Activated CD4-positive, alpha-beta memory T cell treated with anti-CD3 and anti-CD28 coated beads, Interleukin-2, amount 10 ng/mL, durations not matched to agents 7 days and 5 days (primary cell): ENCODE measurements at regions not wholly inside any gene's neighbourhood (a gene's known extent, or its start where the extent isn't known, plus 50 kb on each side); places are given as distances from the start of the nearest gene placed in this dataset.
"Not testable (repeated sequence)": the region's sequence is repeated elsewhere in the genome, so short reads cannot be mapped to it uniquely, and the experiment has no call there.

Experiments used
- CTCF ChIA-PET: fragments of 350-600 bp; sonication (Branson Sonifier 250); formaldehyde crosslinking; loops from one replicate; lab custom pipeline; 2021; ENCODE audit warnings: antibody characterized with exemption, inconsistent platforms; lab: Charles Lee
- POLR2A ChIA-PET: fragments of 350-600 bp; sonication (Branson Sonifier 250); formaldehyde crosslinking; loops from one replicate; lab custom pipeline; 2021; ENCODE audit warnings: antibody characterized with exemption; lab: Charles Lee
- DNase-seq: peaks from one replicate; pipeline ENCODE4 v3.0.0-alpha.2; 2020
- H3K27ac Mint-ChIP-seq: one replicate; pipeline ENCODE4 v1.8.0; 2021; ENCODE audit warnings: mild to moderate bottlenecking, mixed read lengths
- H3K27me3 Mint-ChIP-seq: one replicate; pipeline ENCODE4 v1.8.0; 2021; ENCODE audit warnings: mixed read lengths
- H3K36me3 Mint-ChIP-seq: one replicate; pipeline ENCODE4 v1.8.0; 2021; ENCODE audit warnings: low read depth, mixed read lengths
- H3K4me1 Mint-ChIP-seq: one replicate; pipeline ENCODE4 v1.8.0; 2021; ENCODE audit warnings: mixed read lengths
- H3K4me3 Mint-ChIP-seq: one replicate; pipeline ENCODE4 v1.8.0; 2021; ENCODE audit warnings: mild to moderate bottlenecking, mixed read lengths
- H3K9me3 Mint-ChIP-seq: one replicate; pipeline ENCODE4 v1.8.0; 2021; ENCODE audit warnings: mixed read lengths

DNA sequence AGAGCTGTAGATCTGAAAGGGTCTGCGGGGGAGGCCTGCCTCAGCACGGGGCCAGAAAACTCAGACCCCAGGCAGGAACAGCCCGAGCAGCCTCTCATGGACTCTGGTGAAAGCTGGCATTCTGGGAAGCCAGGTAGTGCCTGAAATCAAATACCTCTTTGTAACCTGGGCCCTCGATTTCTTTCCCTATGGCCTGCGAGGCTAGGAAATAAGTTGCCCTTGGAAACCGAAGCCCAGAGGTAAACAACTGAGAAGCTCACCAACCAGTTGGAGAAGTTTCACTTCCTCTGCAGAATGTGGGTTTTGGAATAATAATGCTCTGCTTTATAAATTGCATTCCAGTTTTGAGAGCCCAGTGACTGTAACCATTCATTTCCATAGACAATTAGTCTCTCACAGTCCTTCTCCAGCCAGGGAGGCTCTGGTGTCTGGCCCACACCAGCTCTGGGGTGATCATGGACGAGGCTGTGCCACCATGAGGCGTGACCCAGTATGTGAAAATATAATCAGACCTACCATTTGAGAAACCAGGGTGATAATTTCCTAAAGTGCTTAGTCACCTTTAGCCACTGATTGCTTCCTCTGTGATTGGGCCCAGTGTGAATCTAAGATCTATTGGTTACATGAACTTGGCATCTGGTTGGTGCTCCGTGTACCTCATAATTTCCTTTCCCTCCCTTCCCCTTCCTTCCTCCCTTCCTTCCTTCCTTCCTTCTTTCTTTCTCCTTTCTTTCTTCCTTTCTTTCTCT is 133.1 kb upstream of the PELI1 start:
- no peaks in the 10 kb centered on the region for H3K27me3 Mint-ChIP-seq
- no peak for DNase-seq
- H3K9me3 Mint-ChIP-seq: no peaks in the 10 kb centered on the region
- ChIA-PET CTCF (no interaction called here), POLR2A (no interaction called here)
- no peaks in the 10 kb centered on the region for H3K36me3 Mint-ChIP-seq
- H3K27ac Mint-ChIP-seq: no peak overlapping the region
- peaks cover 26% of the 10 kb centered on the region for H3K4me1 Mint-ChIP-seq
- no peak overlapping the region for H3K4me3 Mint-ChIP-seq

DNA sequence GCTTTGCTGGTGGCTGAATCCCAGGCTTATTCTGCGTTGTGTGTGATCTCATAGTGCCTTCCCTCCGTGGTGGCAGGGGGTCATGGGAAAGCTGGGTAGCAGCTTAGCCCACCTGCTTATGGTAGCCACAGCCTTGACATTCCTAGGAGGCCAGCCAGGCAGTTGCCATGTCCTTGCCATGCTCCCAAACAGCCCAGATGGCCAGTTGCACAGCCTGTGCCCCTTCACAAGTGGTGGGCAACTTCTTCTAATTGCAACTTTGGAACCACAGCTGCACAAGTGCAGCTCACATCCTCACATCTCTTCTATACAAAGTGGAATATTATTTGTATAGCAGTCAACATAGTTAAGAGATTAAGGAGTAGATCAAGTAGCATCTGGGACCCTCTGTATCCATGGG is 136.6 kb upstream of the PELI1 start:
- H3K27me3 Mint-ChIP-seq, DNase-seq, H3K4me1 Mint-ChIP-seq, H3K36me3 Mint-ChIP-seq, CTCF ChIA-PET, H3K4me3 Mint-ChIP-seq, H3K27ac Mint-ChIP-seq, H3K9me3 Mint-ChIP-seq, POLR2A ChIA-PET: not testable (repeated sequence)

DNA sequence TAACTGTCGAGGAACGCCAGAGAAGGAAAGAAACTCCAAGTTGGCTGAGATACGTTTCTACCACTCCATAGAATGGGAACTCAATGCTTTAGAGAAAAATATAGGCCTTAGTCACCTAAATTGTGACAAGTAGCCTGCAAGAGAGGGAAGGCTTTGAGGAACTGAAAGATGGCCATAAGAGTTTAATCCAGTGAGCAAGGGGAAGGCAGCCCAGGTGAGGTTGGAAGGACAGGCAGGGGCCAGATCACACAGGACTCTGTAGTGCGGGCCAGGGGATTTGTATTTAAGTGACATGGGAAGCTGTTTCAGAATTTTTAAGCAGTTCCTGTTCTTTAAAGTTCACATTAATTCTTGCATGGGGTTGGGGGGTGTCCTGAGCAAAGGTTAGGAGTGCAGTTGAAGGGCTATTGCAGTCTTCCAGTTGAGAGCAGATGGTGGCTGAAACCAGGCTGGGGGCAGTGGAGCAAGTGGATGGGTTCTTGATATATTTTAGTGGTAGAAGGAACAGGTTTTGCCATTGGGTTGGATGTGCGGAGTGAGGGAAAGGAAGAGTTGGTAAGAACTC is 138.9 kb upstream of the PELI1 start:
- Mint-ChIP-seq H3K36me3 (no peaks in the 10 kb centered on the region), H3K27me3 (no peaks in the 10 kb centered on the region), H3K4me1 (peaks cover under 1% of the 10 kb centered on the region), H3K9me3 (no peaks in the 10 kb centered on the region), H3K4me3 (no peak overlapping the region), H3K27ac (no peak overlapping the region)
- ChIA-PET POLR2A (interaction anchor here (1.1 to 1.7 kb wide), 3 partner anchors 10 to 68 kb away, joined by 3 to 9 read pairs (median 4); no protein-coding TSS in a partner anchor), CTCF (no interaction called here)
- no peak for DNase-seq

DNA sequence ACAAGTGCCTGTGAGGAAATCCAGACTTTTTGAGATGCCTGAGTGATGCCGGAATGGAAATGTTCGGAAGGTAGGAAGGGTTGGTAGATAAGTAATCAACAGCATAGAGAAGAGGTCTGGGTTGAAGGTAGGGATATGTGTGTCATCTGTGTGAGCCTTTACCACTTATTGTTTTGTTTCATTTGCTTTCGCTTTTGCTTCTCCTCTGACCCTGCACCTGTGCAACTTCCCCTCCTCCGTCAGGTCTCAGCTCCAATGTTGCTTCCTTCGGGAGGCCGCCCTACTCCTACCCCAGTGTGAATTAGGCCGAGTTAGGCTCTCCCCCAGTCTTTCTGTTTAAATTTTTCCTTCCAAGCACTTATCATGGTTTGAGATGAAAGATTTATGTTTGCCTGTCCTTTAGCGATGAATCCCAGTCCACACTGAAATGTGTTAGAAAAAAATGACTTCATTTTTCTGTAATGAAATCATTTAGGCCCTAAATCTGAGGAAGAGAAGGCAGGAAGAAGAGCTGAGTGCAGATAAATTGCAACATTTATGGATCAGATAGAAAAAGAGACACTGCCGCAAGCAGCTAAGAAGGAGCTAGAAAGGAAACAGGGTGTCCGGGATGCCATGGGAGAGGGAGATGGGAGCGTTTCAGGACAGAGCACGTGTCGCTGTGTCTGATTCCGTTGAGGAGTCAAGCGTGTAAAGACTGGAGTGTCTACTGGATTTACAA is 139.6 kb upstream of the PELI1 start:
- Mint-ChIP-seq H3K4me1 (no peaks in the 10 kb centered on the region), H3K27ac (no peak overlapping the region), H3K9me3 (no peaks in the 10 kb centered on the region), H3K36me3 (no peaks in the 10 kb centered on the region), H3K4me3 (no peak overlapping the region), H3K27me3 (no peaks in the 10 kb centered on the region)
- DNase-seq: peak; percentile 33
- ChIA-PET POLR2A (interaction anchor here (0.7 to 1.7 kb wide), 4 partner anchors 9 to 141 kb away, joined by 3 to 9 read pairs (median 4); no protein-coding TSS in a partner anchor), CTCF (no interaction called here)

DNA sequence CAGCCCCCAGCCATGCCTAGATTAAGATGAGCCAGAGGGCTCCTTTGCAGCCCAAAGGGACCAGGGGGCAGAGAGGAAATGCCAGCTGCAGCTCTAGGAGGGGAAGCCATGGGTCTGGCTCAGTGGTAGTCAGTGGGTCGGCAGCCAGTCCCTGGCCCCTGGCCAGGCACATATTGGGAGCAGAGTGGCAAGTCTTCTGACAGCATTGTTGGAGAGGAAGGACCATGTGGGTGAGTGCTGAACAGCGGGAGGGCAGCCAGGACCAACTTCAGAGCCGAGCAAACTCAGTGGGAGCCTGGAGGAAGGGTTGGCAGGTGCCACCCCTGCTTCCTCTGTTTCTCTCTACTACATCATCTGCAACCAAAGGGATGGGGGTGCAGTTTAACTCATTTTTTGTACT is 140.5 kb upstream of the PELI1 start:
- no peak overlapping the region for H3K4me3 Mint-ChIP-seq
- H3K4me1 Mint-ChIP-seq: no peaks in the 10 kb centered on the region
- no peaks in the 10 kb centered on the region for H3K36me3 Mint-ChIP-seq
- H3K27ac Mint-ChIP-seq: no peak overlapping the region
- no peaks in the 10 kb centered on the region for H3K9me3 Mint-ChIP-seq
- ChIA-PET POLR2A (interaction anchor here (0.6 to 1.6 kb wide), 2 partner anchors 70 to 483 kb away, joined by 3 to 9 read pairs; no protein-coding TSS in a partner anchor), CTCF (no interaction called here)
- H3K27me3 Mint-ChIP-seq: no peaks in the 10 kb centered on the region
- no peak for DNase-seq

DNA sequence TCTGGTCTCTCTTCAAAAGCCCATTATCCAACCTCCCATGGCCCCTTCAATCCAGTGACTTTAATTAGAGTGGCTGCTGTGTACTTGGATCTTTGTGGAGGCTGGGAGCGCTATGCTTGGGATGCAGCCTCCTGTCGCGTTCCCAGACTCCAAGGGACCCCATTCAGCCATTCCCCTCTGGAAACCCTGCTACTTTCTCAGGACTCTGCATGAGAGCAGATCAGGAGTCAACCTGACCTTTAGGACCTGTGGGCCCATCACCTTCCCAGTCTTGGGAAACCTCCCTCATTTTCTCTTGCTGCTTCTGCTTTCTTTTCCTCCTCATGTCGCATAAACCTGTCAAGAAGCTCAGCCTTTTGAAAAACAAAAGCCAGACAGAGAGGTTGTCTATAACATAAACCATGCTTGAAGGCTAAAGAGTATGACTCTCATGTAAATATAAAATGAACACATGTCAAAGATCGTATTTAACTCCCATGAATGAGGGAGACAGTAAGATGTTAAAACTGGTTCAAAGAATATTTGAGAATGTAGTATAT is 143.1 kb upstream of the PELI1 start:
- H3K4me1 Mint-ChIP-seq: no peaks in the 10 kb centered on the region
- H3K4me3 Mint-ChIP-seq: no peak overlapping the region
- peaks cover 3% of the 10 kb centered on the region for H3K27me3 Mint-ChIP-seq
- H3K27ac Mint-ChIP-seq: no peak overlapping the region
- H3K36me3 Mint-ChIP-seq: no peaks in the 10 kb centered on the region
- CTCF ChIA-PET: interaction anchor here (1.1 kb wide), 1 partner anchor 11 kb away, joined by 3 read pairs; no protein-coding TSS in a partner anchor
- H3K9me3 Mint-ChIP-seq: no peaks in the 10 kb centered on the region
- POLR2A ChIA-PET: no interaction called here
- DNase-seq: no peak

DNA sequence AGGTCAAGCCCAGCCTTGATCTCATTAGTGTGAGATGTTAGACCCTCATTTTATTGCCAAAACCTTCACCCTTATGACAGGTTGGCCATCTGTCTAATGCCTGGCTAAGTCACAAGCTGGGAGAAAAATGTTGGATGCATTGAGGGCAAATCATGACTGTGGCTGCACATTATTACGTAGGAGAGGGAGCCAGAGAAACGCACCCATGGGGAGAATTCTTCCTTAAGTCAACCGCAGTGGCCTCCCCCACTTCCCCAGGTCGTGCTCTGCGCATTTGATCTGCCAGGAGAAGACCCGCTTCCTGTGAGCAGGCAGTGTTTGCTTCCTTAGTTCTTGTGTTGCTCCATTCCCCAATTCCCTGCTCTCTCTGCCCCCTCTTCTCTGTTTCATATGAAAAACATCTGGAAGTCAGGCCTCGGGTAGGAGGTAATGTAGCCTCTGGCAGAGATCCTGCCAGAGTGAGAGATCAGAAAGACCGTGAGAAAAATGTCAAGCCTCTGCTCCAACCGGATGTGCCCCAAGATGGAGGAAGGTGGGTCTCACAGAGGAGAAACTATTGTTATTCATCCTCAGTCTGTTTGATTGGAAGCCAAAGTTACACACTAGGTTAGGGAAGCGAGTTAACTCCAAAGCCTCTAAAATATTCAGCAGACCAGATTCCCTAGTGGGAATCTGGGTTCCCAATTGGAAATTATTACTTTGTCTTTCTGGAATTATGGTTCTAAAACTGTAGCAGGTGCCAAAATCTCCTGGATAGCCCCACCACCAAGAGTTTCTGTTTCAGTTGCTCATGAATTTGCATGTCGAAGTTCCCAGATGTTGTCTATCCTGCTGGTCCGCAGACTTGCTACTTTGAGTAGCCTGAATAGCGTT is 144.3 kb upstream of the PELI1 start:
- Mint-ChIP-seq H3K9me3 (no peaks in the 10 kb centered on the region), H3K36me3 (no peaks in the 10 kb centered on the region), H3K27ac (no peak overlapping the region), H3K27me3 (peaks cover 5% of the 10 kb centered on the region), H3K4me3 (no peak overlapping the region), H3K4me1 (no peaks in the 10 kb centered on the region)
- POLR2A ChIA-PET: no interaction called here
- DNase-seq: no peak
- CTCF ChIA-PET: no interaction called here

DNA sequence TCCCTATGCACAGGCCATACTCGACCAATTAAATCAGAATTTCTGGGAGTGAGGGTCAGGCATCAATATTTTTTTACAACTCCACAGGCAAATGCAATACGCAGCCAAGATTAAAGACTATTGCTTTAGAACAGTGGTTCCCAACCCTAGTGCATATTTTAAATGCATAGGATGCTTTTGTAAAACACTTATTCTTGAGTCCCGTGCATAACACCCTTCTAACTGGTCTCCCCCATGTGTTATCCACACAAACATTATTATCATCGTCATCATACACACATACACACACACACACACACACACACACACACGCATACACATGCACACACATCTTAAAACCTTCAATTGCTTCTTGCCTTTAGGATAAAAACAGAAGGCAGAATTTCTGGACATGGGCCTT is 145.0 kb upstream of the PELI1 start:
- Mint-ChIP-seq H3K27me3 (peaks cover 5% of the 10 kb centered on the region), H3K4me3 (no peak overlapping the region), H3K4me1 (no peaks in the 10 kb centered on the region), H3K27ac (no peak overlapping the region), H3K36me3 (no peaks in the 10 kb centered on the region), H3K9me3 (no peaks in the 10 kb centered on the region)
- ChIA-PET CTCF (no interaction called here), POLR2A (no interaction called here)
- no peak for DNase-seq

DNA sequence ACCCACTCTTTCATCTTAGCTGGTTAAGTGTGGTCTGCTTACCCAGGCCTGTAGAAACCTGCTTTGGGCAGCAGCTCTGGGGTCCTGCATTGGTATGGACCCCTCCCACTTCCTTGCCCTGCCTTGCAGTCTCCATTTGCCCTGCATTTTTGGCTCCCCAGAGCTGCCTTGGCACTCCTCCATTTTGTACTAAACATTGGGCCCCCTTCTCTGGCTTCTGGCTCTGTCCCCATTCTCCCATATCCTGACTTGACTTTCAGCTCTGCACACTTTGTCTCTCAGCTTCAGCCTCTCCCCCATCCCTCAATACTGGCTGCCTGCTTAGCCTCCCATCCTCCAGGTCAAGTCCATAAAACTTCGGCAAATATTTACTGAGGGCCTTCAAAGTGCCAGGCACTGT is 145.5 kb upstream of the PELI1 start:
- H3K9me3 Mint-ChIP-seq: no peaks in the 10 kb centered on the region
- no peaks in the 10 kb centered on the region for H3K36me3 Mint-ChIP-seq
- no peaks in the 10 kb centered on the region for H3K4me1 Mint-ChIP-seq
- no peak overlapping the region for H3K27ac Mint-ChIP-seq
- DNase-seq: no peak
- H3K4me3 Mint-ChIP-seq: no peak overlapping the region
- POLR2A ChIA-PET: no interaction called here
- CTCF ChIA-PET: no interaction called here
- peaks cover 5% of the 10 kb centered on the region for H3K27me3 Mint-ChIP-seq

DNA sequence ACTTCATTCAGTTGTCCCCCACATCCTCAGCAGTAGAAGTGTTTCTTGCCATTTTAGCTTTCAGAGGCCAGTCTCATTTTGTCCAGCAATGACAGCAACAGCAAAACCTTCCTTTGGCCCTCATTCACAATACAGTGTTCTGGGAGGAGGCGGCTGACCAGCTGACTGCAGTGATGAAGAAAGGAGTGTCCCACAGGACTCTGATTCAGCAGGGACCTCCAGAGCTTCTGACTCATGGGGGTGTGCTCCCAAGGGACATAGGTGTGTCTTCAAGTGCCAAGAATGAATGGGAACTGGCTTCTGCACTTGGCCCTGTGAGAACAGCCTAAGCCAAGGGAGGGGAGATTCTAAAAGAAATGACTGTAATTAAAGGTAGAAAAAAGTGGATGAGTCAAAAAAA is 147.0 kb upstream of the PELI1 start:
- Mint-ChIP-seq H3K27ac (no peak overlapping the region), H3K9me3 (no peaks in the 10 kb centered on the region), H3K36me3 (no peaks in the 10 kb centered on the region), H3K27me3 (peaks cover 7% of the 10 kb centered on the region), H3K4me3 (no peak overlapping the region), H3K4me1 (peaks cover 10% of the 10 kb centered on the region)
- ChIA-PET POLR2A (no interaction called here), CTCF (no interaction called here)
- no peak for DNase-seq

DNA sequence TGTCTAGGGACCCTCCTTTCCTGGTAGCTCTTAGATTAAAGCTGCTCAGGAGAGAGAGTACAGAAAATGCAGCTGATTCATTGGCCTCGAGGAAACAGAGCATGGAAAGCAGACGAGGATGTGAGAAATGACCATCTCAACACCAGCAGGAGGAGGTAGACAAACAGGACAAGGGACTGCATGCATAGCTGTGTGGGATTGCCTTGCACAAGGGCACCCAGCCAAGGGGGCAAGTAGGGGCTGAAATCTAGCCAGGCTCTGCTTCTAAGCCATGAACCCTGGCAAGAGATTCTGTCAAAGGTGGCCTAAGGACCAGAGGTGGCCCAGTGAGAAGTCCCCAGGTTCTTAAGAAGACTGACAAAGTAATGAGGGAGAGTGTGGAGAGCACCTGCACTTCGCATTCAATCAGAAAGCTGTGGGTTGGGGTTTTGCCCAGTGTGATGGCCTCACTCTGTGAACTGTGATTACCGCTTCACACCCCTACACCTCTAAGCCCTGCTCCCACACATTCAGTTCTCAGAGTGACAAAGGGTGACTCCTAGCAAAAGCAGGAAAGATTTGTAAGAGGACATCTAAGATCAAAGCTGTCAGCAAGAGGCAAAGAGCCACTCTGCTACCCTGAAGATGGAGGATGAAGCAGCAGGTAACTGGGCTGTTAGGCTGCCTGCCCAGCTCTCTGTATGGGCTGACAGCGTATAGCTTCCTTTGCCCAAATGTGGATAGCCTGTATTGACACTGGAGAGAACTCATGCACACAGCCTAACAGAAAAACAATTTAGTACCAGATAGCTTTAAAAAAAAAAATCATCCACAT is 151.3 kb upstream of the PELI1 start:
- ChIA-PET CTCF (interaction anchor here (0.5 to 1.6 kb wide), 5 partner anchors 31 to 350 kb away, joined by 3 read pairs; no protein-coding TSS in a partner anchor), POLR2A (interaction anchor here (1.3 kb wide), 1 partner anchor 152 kb away, joined by 3 read pairs; no protein-coding TSS in a partner anchor)
- H3K27me3 Mint-ChIP-seq: peaks cover 15% of the 10 kb centered on the region
- no peak overlapping the region for H3K27ac Mint-ChIP-seq
- H3K4me1 Mint-ChIP-seq: peaks cover 19% of the 10 kb centered on the region
- DNase-seq: no peak
- H3K4me3 Mint-ChIP-seq: no peak overlapping the region
- H3K9me3 Mint-ChIP-seq: no peaks in the 10 kb centered on the region
- no peaks in the 10 kb centered on the region for H3K36me3 Mint-ChIP-seq

DNA sequence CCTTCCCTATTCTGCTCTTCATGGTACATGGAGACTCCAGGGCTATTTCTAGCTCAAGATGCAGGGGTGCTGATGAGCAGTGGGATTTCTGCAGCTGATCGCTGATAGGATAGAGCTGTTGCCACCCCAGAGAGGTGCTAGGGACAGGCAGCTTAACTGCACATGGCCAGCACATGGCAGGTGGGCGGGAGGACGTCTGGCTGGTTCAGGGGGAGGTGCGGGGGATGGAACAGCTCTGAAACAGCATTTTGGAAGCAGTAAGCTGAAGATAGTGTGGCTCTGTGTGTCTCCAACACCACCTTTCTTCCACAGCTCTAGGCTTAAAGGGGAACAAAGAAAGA is 151.9 kb upstream of the PELI1 start:
- Mint-ChIP-seq H3K9me3 (no peaks in the 10 kb centered on the region), H3K4me3 (no peak overlapping the region), H3K36me3 (no peaks in the 10 kb centered on the region), H3K27ac (no peak overlapping the region), H3K27me3 (peaks cover 18% of the 10 kb centered on the region), H3K4me1 (peaks cover 19% of the 10 kb centered on the region)
- POLR2A ChIA-PET: interaction anchor here (1.3 kb wide), 1 partner anchor 153 kb away, joined by 3 read pairs; no protein-coding TSS in a partner anchor
- CTCF ChIA-PET: interaction anchor here (0.5 to 1.6 kb wide), 5 partner anchors 32 to 350 kb away, joined by 3 read pairs; no protein-coding TSS in a partner anchor
- DNase-seq: no peak
